ENCODE measurements at regions not wholly inside any gene's neighbourhood (a gene's known extent, or its start where the extent isn't known, plus 50 kb on each side); places are given as distances from the start of the nearest gene placed in this dataset.

- TF ChIP-seq CTCF (IDR thresholded peaks at IDR 0.05 in 8 of 11, conservative IDR thresholded peaks at IDR 0.05 in 3 of 11) = no peak
- no peak for TF ChIP-seq POLR2A (IDR thresholded peaks at IDR 0.05)
Measured at GRCh38 chr2:125318740-125319139, 1293.7 kb downstream of the CNTNAP5 start.

Measured in spleen (tissue), 7 donors.